SJSA1 (cell line): ENCODE measurements at regions not wholly inside any gene's neighbourhood (a gene's known extent, or its start where the extent isn't known, plus 50 kb on each side); places are given as distances from the start of the nearest gene placed in this dataset.

Experiments used
- DNase-seq, 2 experiments: peaks; one replicate each; pipeline ENCODE4 v3.0.0-alpha.2; 2015 to 2020; ENCODE audit warnings: low spot score in 2 of 2, low read depth in 1 of 2
- H3K27ac ChIP-seq: fragments of 250-450 bp; sonication (Bioruptor Pico); 2 replicates; pipeline ENCODE4 v1.5.1; 2020; ENCODE audit warnings: mild to moderate bottlenecking, moderate library complexity
- H3K27me3 ChIP-seq: fragments of 250-450 bp; sonication (Bioruptor Pico); replicated peaks from 2 replicates; pipeline ENCODE4 v1.5.1; 2020; ENCODE audit warnings: mild to moderate bottlenecking, moderate library complexity
- H3K36me3 ChIP-seq: fragments of 250-450 bp; sonication (Bioruptor Pico); 2 replicates; pipeline ENCODE4 v1.5.1; 2020; ENCODE audit warnings: mild to moderate bottlenecking
- H3K4me1 ChIP-seq: fragments of 250-450 bp; sonication (Bioruptor Pico); replicated peaks from 2 replicates; pipeline ENCODE4 v1.6.1; 2021; ENCODE audit warnings: mild to moderate bottlenecking
- H3K4me3 ChIP-seq: fragments of 250-450 bp; sonication (Bioruptor Pico); 2 replicates; pipeline ENCODE4 v1.5.1; 2020; ENCODE audit warnings: mild to moderate bottlenecking
- H3K9me3 ChIP-seq: fragments of 250-450 bp; sonication (Bioruptor Pico); replicated peaks from 2 replicates; pipeline ENCODE4 v1.5.1; 2020; ENCODE audit warnings: mild to moderate bottlenecking

- DNase-seq = no peak
- Histone ChIP-seq H3K4me1 (no peaks in the 10 kb centered on the region), H3K9me3 (no peaks in the 10 kb centered on the region), H3K27me3 (no peaks in the 10 kb centered on the region), H3K27ac (no peak overlapping the region), H3K4me3 (no peak overlapping the region), H3K36me3 (no peaks in the 10 kb centered on the region)
These were observed 186.2 kb downstream of the POSTN start for GRCh38 chr13:37412241-37412921.

- no peaks in the 10 kb centered on the region for H3K27me3 ChIP-seq
- H3K4me1 ChIP-seq = no peaks in the 10 kb centered on the region
- H3K36me3 ChIP-seq = no peaks in the 10 kb centered on the region
- H3K4me3 ChIP-seq = no peak overlapping the region
- no peak overlapping the region for H3K27ac ChIP-seq
- DNase-seq = no peak
- H3K9me3 ChIP-seq = no peaks in the 10 kb centered on the region
These were observed 188.3 kb downstream of the POSTN start for GRCh38 chr13:37410316-37410715.

- DNase-seq = no peak
- H3K4me3 ChIP-seq = no peak overlapping the region
These were observed 188.8 kb downstream of the POSTN start for GRCh38 chr13:37409756-37410155.

GRCh38 chr13:37407156-37407555, 191.4 kb downstream of the POSTN start:
- Histone ChIP-seq H3K36me3 (no peaks in the 10 kb centered on the region), H3K27me3 (no peaks in the 10 kb centered on the region), H3K4me1 (no peaks in the 10 kb centered on the region), H3K4me3 (no peak overlapping the region), H3K27ac (no peak overlapping the region), H3K9me3 (no peaks in the 10 kb centered on the region)
- no peak for DNase-seq

More at GRCh38 chr13:37409756-37410155, 188.8 kb downstream of the POSTN start:
- H3K27ac ChIP-seq = no peak overlapping the region
- H3K27me3 ChIP-seq = no peaks in the 10 kb centered on the region
- H3K4me1 ChIP-seq = no peaks in the 10 kb centered on the region
- H3K9me3 ChIP-seq = no peaks in the 10 kb centered on the region
- H3K36me3 ChIP-seq = no peaks in the 10 kb centered on the region

- Histone ChIP-seq H3K9me3 (no peaks in the 10 kb centered on the region), H3K4me1 (no peaks in the 10 kb centered on the region), H3K27me3 (no peaks in the 10 kb centered on the region), H3K27ac (no peak overlapping the region), H3K36me3 (no peaks in the 10 kb centered on the region), H3K4me3 (no peak overlapping the region)
- DNase-seq = no peak
These were observed 192.5 kb downstream of the POSTN start for GRCh38 chr13:37406031-37406430.

GRCh38 chr13:37403776-37404527, 194.6 kb downstream of the POSTN start:
- Histone ChIP-seq H3K27ac (no peak overlapping the region), H3K36me3 (no peaks in the 10 kb centered on the region), H3K9me3 (no peaks in the 10 kb centered on the region), H3K4me1 (no peaks in the 10 kb centered on the region), H3K27me3 (no peaks in the 10 kb centered on the region), H3K4me3 (no peak overlapping the region)
- DNase-seq = peak in 1 of 2 experiments; percentile 7

GRCh38 chr13:37401721-37402120, 196.8 kb downstream of the POSTN start:
- no peaks in the 10 kb centered on the region for H3K27me3 ChIP-seq
- no peak overlapping the region for H3K27ac ChIP-seq
- H3K4me3 ChIP-seq = no peak overlapping the region
- no peaks in the 10 kb centered on the region for H3K36me3 ChIP-seq
- DNase-seq = no peak
- no peaks in the 10 kb centered on the region for H3K4me1 ChIP-seq
- no peaks in the 10 kb centered on the region for H3K9me3 ChIP-seq

- H3K4me1 ChIP-seq = no peaks in the 10 kb centered on the region
- H3K4me3 ChIP-seq = no peak overlapping the region
- H3K27ac ChIP-seq = no peak overlapping the region
- H3K9me3 ChIP-seq = no peaks in the 10 kb centered on the region
- H3K36me3 ChIP-seq = no peaks in the 10 kb centered on the region
- no peak for DNase-seq
- H3K27me3 ChIP-seq = no peaks in the 10 kb centered on the region
These were observed 201.0 kb downstream of the POSTN start for GRCh38 chr13:37397535-37397934.

GRCh38 chr13:37395544-37395943, 203.0 kb downstream of the POSTN start:
- no peaks in the 10 kb centered on the region for H3K4me1 ChIP-seq
- no peak overlapping the region for H3K4me3 ChIP-seq
- H3K27me3 ChIP-seq = no peaks in the 10 kb centered on the region
- DNase-seq = no peak
- no peak overlapping the region for H3K27ac ChIP-seq
- no peaks in the 10 kb centered on the region; the same call in 1 of the 2 replicates for H3K9me3 ChIP-seq
- no peaks in the 10 kb centered on the region for H3K36me3 ChIP-seq

GRCh38 chr13:37392389-37392788, 206.2 kb downstream of the POSTN start:
- Histone ChIP-seq H3K36me3 (no peaks in the 10 kb centered on the region), H3K4me3 (no peak overlapping the region), H3K27ac (no peak overlapping the region), H3K27me3 (no peaks in the 10 kb centered on the region), H3K4me1 (no peaks in the 10 kb centered on the region), H3K9me3 (no peaks in the 10 kb centered on the region; the same call in 1 of the 2 replicates)
- no peak for DNase-seq

- no peak overlapping the region for H3K4me3 ChIP-seq
- H3K9me3 ChIP-seq = no peaks in the 10 kb centered on the region; the same call in 1 of the 2 replicates
- no peak for DNase-seq
- no peaks in the 10 kb centered on the region for H3K4me1 ChIP-seq
- no peaks in the 10 kb centered on the region for H3K27me3 ChIP-seq
- no peak overlapping the region for H3K27ac ChIP-seq
- H3K36me3 ChIP-seq = no peaks in the 10 kb centered on the region
These were observed 207.8 kb downstream of the POSTN start for GRCh38 chr13:37390735-37391134.

GRCh38 chr13:37385956-37386670, 212.5 kb downstream of the POSTN start:
- no peaks in the 10 kb centered on the region for H3K27me3 ChIP-seq
- H3K4me1 ChIP-seq = no peaks in the 10 kb centered on the region
- no peak overlapping the region for H3K4me3 ChIP-seq
- H3K9me3 ChIP-seq = no peaks in the 10 kb centered on the region; the same call in 1 of the 2 replicates
- H3K27ac ChIP-seq = no peak overlapping the region
- DNase-seq = no peak
- no peaks in the 10 kb centered on the region for H3K36me3 ChIP-seq

- no peak for DNase-seq
- Histone ChIP-seq H3K9me3 (no peaks in the 10 kb centered on the region), H3K4me3 (no peak overlapping the region), H3K27me3 (no peaks in the 10 kb centered on the region), H3K36me3 (no peaks in the 10 kb centered on the region), H3K4me1 (no peaks in the 10 kb centered on the region), H3K27ac (no peak overlapping the region)
These were observed 213.3 kb downstream of the POSTN start for GRCh38 chr13:37385248-37385647.

- Histone ChIP-seq H3K27ac (no peak overlapping the region), H3K4me3 (no peak overlapping the region), H3K4me1 (no peaks in the 10 kb centered on the region), H3K36me3 (no peaks in the 10 kb centered on the region), H3K9me3 (no peaks in the 10 kb centered on the region), H3K27me3 (no peaks in the 10 kb centered on the region)
- no peak for DNase-seq
These were observed 214.7 kb downstream of the POSTN start for GRCh38 chr13:37383856-37384370.
